ENCODE measurements at regions not wholly inside any gene's neighbourhood (a gene's known extent, or its start where the extent isn't known, plus 50 kb on each side); places are given as distances from the start of the nearest gene placed in this dataset.

- TF ChIP-seq EP300 (IDR thresholded peaks at IDR 0.05) (no peak), CTCF (IDR thresholded peaks at IDR 0.05) (no peak), POLR2A (IDR thresholded peaks at IDR 0.05) (no peak)
- Histone ChIP-seq H3K27me3 (no peaks in the 10 kb centered on the region), H3K36me3 (no peaks in the 10 kb centered on the region), H3K9me3 (no peaks in the 10 kb centered on the region), H3K4me1 (no peaks in the 10 kb centered on the region), H3K27ac (no peak overlapping the region), H3K4me3 (no peak overlapping the region)
- no peak for DNase-seq (ENCODE audit: low spot score in 2 of 2)
- 76 to 86% methylated on average over 2 of the region's 2 CpGs for WGBS, 2 donors
Observed at GRCh38 chr2:19846567-19846966, 55.2 kb downstream of the TTC32 start.

GRCh38 chr2:19846030-19846429, 55.8 kb downstream of the TTC32 start:
- DNase-seq (ENCODE audit: low spot score in 2 of 2) = no peak
- TF ChIP-seq POLR2A (IDR thresholded peaks at IDR 0.05) = no peak
- no peak for TF ChIP-seq CTCF (IDR thresholded peaks at IDR 0.05)
- TF ChIP-seq EP300 (IDR thresholded peaks at IDR 0.05) = no peak

GRCh38 chr2:19845323-19845920, 56.4 kb downstream of the TTC32 start:
- no peak for TF ChIP-seq POLR2A (IDR thresholded peaks at IDR 0.05)
- TF ChIP-seq EP300 (IDR thresholded peaks at IDR 0.05) = no peak
- no peak for TF ChIP-seq CTCF (IDR thresholded peaks at IDR 0.05)
- 60 to 88% methylated on average over 3 to 5 of the region's 5 CpGs for WGBS, 2 donors
- no peak for DNase-seq (ENCODE audit: low spot score in 2 of 2)
- H3K27me3 ChIP-seq = no peaks in the 10 kb centered on the region
- H3K4me3 ChIP-seq = no peak overlapping the region
- H3K27ac ChIP-seq = no peak overlapping the region
- no peaks in the 10 kb centered on the region for H3K36me3 ChIP-seq
- no peaks in the 10 kb centered on the region for H3K4me1 ChIP-seq
- no peaks in the 10 kb centered on the region for H3K9me3 ChIP-seq

More at GRCh38 chr2:19846030-19846429, 55.8 kb downstream of the TTC32 start:
- Histone ChIP-seq H3K27ac (no peak overlapping the region), H3K4me1 (no peaks in the 10 kb centered on the region), H3K9me3 (no peaks in the 10 kb centered on the region), H3K27me3 (no peaks in the 10 kb centered on the region), H3K36me3 (no peaks in the 10 kb centered on the region), H3K4me3 (no peak overlapping the region)
- WGBS, 2 donors = 72 to 81% methylated on average over 4 of the region's 4 CpGs

GRCh38 chr2:19844750-19845149, 57.0 kb downstream of the TTC32 start:
- H3K36me3 ChIP-seq = no peaks in the 10 kb centered on the region
- no peak overlapping the region for H3K4me3 ChIP-seq
- H3K4me1 ChIP-seq = no peaks in the 10 kb centered on the region
- DNase-seq (ENCODE audit: low spot score in 2 of 2) = no peak
- TF ChIP-seq POLR2A (IDR thresholded peaks at IDR 0.05) = no peak
- TF ChIP-seq EP300 (IDR thresholded peaks at IDR 0.05) = no peak
- TF ChIP-seq CTCF (IDR thresholded peaks at IDR 0.05) = no peak
- H3K9me3 ChIP-seq = no peaks in the 10 kb centered on the region
- 66 to 79% methylated on average over 5 of the region's 5 CpGs for WGBS, 2 donors
- H3K27me3 ChIP-seq = no peaks in the 10 kb centered on the region
- H3K27ac ChIP-seq = no peak overlapping the region

- H3K9me3 ChIP-seq = no peaks in the 10 kb centered on the region
- DNase-seq (ENCODE audit: low spot score in 2 of 2) = no peak
Observed at GRCh38 chr2:19843992-19844515, 57.7 kb downstream of the TTC32 start.

More at GRCh38 chr2:19843992-19844515, 57.7 kb downstream of the TTC32 start:
- H3K4me1 ChIP-seq = no peaks in the 10 kb centered on the region
- 89 to 95% methylated on average over 2 of the region's 2 CpGs for WGBS, 2 donors
- no peak overlapping the region for H3K27ac ChIP-seq
- H3K4me3 ChIP-seq = no peak overlapping the region
- TF ChIP-seq EP300 (IDR thresholded peaks at IDR 0.05) (no peak), CTCF (IDR thresholded peaks at IDR 0.05) (no peak), POLR2A (IDR thresholded peaks at IDR 0.05) (no peak)
- H3K36me3 ChIP-seq = no peaks in the 10 kb centered on the region
- no peaks in the 10 kb centered on the region for H3K27me3 ChIP-seq
